Skin epidermis (tissue), 12 donors: ENCODE measurements at regions not wholly inside any gene's neighbourhood (a gene's known extent, or its start where the extent isn't known, plus 50 kb on each side); places are given as distances from the start of the nearest gene placed in this dataset.

Source experiments
- H3K27ac ChIP-seq, 21 experiments: fragments of 200-600 bp; sonication (generic) in 11 of 21; one replicate each; pipeline ENCODE4 v1.5.0; 2020; ENCODE audit warnings: mild to moderate bottlenecking in 3 of 21, inconsistent platforms in 2 of 21, moderate library complexity in 2 of 21
- H3K4me3 ChIP-seq, 7 experiments: fragments of 200-600 bp; sonication (generic) in 2 of 7; one replicate each; pipeline ENCODE4 v1.5.0; 2020; ENCODE audit warnings: inconsistent platforms in 2 of 7, mild to moderate bottlenecking in 2 of 7, moderate library complexity in 1 of 7

- Histone ChIP-seq H3K27ac (no peak overlapping the region), H3K4me3 (no peak overlapping the region)
Measured at GRCh38 chrX:14220386-14220944, 190.8 kb upstream of the GEMIN8 start.

GRCh38 chrX:14209034-14209433, 179.3 kb upstream of the GEMIN8 start:
- Histone ChIP-seq H3K27ac (no peak overlapping the region), H3K4me3 (no peak overlapping the region)

- no peak overlapping the region for H3K27ac ChIP-seq
- H3K4me3 ChIP-seq = no peak overlapping the region
Measured at GRCh38 chrX:14194711-14195110, 165.0 kb upstream of the GEMIN8 start.

- Histone ChIP-seq H3K4me3 (no peak overlapping the region), H3K27ac (no peak overlapping the region)
Measured at GRCh38 chrX:14193547-14193946, 163.9 kb upstream of the GEMIN8 start.

- no peak overlapping the region for H3K4me3 ChIP-seq
Measured at GRCh38 chrX:14173873-14174272, 144.2 kb upstream of the GEMIN8 start.

GRCh38 chrX:14164828-14165227, 135.1 kb upstream of the GEMIN8 start:
- H3K4me3 ChIP-seq = no peak overlapping the region
- H3K27ac ChIP-seq = no peak overlapping the region

More at GRCh38 chrX:14173873-14174272, 144.2 kb upstream of the GEMIN8 start:
- H3K27ac ChIP-seq = no peak overlapping the region

- H3K27ac ChIP-seq = no peak overlapping the region
Measured at GRCh38 chrX:14125462-14125861, 95.8 kb upstream of the GEMIN8 start.

DNA sequence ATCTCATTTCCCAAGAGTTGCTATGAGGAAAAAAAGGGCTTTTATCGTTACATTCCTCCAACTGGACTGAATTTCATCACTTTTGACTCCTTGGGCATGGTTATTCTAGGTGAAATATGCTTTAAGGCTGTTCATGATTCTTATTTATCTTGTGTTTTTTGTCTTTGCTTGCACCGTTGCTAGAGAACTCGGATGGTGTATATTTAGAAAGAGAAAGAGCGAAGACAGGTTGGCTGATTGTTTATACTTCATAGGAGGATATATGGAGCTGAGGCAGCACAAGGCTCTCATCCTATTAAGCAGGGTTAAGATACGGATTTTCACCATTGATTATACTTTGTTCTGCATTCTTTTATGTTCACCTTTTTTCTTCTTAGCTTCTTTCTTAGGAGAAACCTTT, 94.9 kb upstream of the GEMIN8 start:
- Histone ChIP-seq H3K4me3 (no peak overlapping the region), H3K27ac (no peak overlapping the region)

More at GRCh38 chrX:14125462-14125861, 95.8 kb upstream of the GEMIN8 start:
- no peak overlapping the region for H3K4me3 ChIP-seq

DNA sequence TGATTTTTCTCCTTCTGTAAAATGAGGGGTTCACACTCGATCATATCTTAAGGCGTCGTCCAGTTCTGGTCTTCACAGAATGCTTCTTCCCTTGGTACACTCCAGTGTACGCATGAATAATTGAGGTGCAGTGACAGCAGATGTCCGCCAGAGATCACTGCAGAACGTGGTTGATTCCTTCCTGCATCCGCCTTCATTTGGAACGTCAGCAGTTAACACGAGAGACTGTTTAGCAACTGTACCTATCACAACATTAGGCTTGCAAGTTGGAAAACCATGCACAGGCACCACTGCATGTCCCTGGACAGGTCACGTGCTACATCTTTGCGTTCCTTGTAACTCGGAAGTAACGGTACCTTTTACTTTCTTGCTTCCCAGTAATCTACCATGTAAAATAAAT, 66.0 kb upstream of the GEMIN8 start:
- no peak overlapping the region for H3K4me3 ChIP-seq
- no peak overlapping the region for H3K27ac ChIP-seq

- no peak overlapping the region for H3K4me3 ChIP-seq
- no peak overlapping the region for H3K27ac ChIP-seq
Measured at GRCh38 chrX:14094191-14094590, 64.5 kb upstream of the GEMIN8 start.

DNA sequence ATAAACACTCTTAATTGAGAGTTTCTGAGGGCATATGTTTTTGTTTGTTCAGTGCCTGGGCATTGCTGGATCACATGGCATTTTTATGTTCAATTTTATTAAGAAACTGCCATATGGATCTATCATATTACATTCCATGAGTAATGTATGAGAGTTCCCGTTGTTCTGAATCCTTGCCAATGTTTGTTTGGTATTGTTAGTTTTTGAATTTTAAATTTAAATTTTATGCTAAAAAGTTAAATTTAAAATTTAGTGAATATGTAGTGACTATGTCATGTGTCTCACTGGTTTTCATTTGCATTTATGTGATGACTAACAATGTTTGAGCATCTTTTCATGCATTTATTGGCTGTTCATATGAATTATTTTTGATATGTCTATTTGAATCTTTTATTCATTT, 54.8 kb upstream of the GEMIN8 start:
- H3K4me3 ChIP-seq = no peak overlapping the region
- H3K27ac ChIP-seq = no peak overlapping the region

DNA sequence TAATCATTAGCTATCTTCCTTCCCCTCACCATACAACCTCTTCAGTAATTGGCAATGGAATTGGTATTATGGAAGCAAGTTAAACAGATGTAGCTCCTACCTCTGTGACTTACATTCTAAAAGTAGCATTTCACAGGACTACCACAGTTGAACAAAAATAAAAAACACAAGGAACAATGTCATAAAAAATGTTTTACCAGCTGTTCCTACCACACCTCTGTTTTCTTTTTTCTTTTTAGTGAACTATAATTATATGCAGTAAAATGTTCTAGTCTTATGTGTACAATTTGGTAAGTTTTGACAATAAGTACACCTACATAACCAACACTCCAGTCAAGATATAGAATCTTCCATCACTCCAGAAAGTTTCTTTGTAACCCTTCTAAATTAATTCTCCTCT, 54.1 kb upstream of the GEMIN8 start:
- Histone ChIP-seq H3K27ac (no peak overlapping the region), H3K4me3 (no peak overlapping the region)

- Histone ChIP-seq H3K4me3 (no peak overlapping the region), H3K27ac (no peak overlapping the region)
Measured at GRCh38 chrX:14079891-14080430, 50.3 kb upstream of the GEMIN8 start.
